CD8-positive, alpha-beta memory T cell (primary cell): ENCODE measurements at regions not wholly inside any gene's neighbourhood (a gene's known extent, or its start where the extent isn't known, plus 50 kb on each side); places are given as distances from the start of the nearest gene placed in this dataset.

Source experiments
- CTCF ChIA-PET: fragments of 350-600 bp; sonication (Branson Sonifier 250); formaldehyde crosslinking; loops from one replicate; lab custom pipeline; 2021; ENCODE audit warnings: antibody characterized with exemption; lab: Charles Lee
- POLR2A ChIA-PET: fragments of 350-600 bp; sonication (Branson Sonifier 250); formaldehyde crosslinking; loops from one replicate; lab custom pipeline; 2021; ENCODE audit warnings: antibody characterized with exemption; lab: Charles Lee
- DNase-seq, 5 donors: peaks; one replicate each; pipeline versions ENCODE4 v3.0.0 to v3.0.0-alpha.2; 2020 to 2022; ENCODE audit warnings: mixed read lengths in 1 of 5
- H3K27ac ChIP-seq: one replicate; pipeline ENCODE4 v1.7.0; 2013; ENCODE audit warnings: low read depth, mild to moderate bottlenecking, low read length, moderate library complexity
- H3K27me3 ChIP-seq: 2 replicates; pipeline ENCODE4 v1.7.0; 2013; ENCODE audit warnings: low read length, mild to moderate bottlenecking; ENCODE audit not compliant: insufficient read depth, poor library complexity, severe bottlenecking
- H3K36me3 ChIP-seq: 2 replicates; pipeline ENCODE4 v1.7.0; 2013; ENCODE audit warnings: mild to moderate bottlenecking, low read length, moderate library complexity; ENCODE audit not compliant: insufficient read depth
- H3K4me1 ChIP-seq: 2 replicates; pipeline ENCODE4 v1.7.0; 2013; ENCODE audit warnings: mild to moderate bottlenecking, low read length, moderate library complexity; ENCODE audit not compliant: insufficient read depth
- H3K4me3 ChIP-seq: 2 replicates; pipeline ENCODE4 v1.7.0; 2013; ENCODE audit warnings: mild to moderate bottlenecking, low read length
- H3K9me3 ChIP-seq: 2 replicates; pipeline ENCODE4 v1.7.0; 2013; ENCODE audit warnings: mild to moderate bottlenecking, low read length
- H3K27ac Mint-ChIP-seq, 8 donors: one replicate each; pipeline ENCODE4 v1.8.0; 2020 to 2021; ENCODE audit warnings: mixed read lengths in 8 of 8, mild to moderate bottlenecking in 6 of 8, inconsistent platforms in 3 of 8, moderate library complexity in 3 of 8
- H3K27me3 Mint-ChIP-seq, 2 donors: one replicate each; pipeline ENCODE4 v1.8.0; 2020 to 2021; ENCODE audit warnings: mixed read lengths in 2 of 2, mild to moderate bottlenecking in 1 of 2, moderate library complexity in 1 of 2
- H3K36me3 Mint-ChIP-seq, 3 donors: one replicate each; pipeline ENCODE4 v1.8.0; 2020 to 2021; ENCODE audit warnings: mixed read lengths in 3 of 3, inconsistent platforms in 1 of 3, mild to moderate bottlenecking in 1 of 3
- H3K4me1 Mint-ChIP-seq, 3 donors: one replicate each; pipeline ENCODE4 v1.8.0; 2020 to 2021; ENCODE audit warnings: mixed read lengths in 3 of 3, inconsistent platforms in 1 of 3, mild to moderate bottlenecking in 1 of 3
- H3K4me3 Mint-ChIP-seq, 7 donors: one replicate each; pipeline ENCODE4 v1.8.0; 2020 to 2021; ENCODE audit warnings: mixed read lengths in 7 of 7, mild to moderate bottlenecking in 6 of 7, moderate library complexity in 4 of 7, inconsistent platforms in 2 of 7
- H3K9me3 Mint-ChIP-seq, 5 donors: one replicate each; pipeline ENCODE4 v1.8.0; 2020 to 2022; ENCODE audit warnings: mixed read lengths in 5 of 5, mild to moderate bottlenecking in 3 of 5, moderate library complexity in 2 of 5, inconsistent platforms in 1 of 5

DNA sequence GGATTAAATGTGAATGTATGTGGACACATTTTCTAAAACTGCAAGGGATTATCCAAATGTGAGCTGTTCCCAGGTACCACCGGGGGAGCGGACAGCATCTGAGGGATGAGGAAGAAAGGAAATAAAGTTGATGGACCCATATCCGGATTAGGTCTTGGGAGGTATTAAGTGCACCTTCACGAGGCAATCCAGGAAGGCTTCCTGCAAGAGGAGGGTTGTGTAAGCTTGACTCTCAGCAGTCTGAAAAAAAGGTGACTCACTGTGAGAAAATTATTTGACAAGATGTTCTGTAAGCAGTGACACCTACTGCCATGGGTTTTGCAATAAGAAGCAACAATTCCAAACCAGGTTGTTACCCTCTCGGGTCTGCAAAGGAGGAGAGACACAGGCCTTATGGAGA, 55.0 kb upstream of the LRFN2 start:
- H3K36me3 ChIP-seq: no peaks in the 10 kb centered on the region
- POLR2A ChIA-PET: no interaction called here
- no peaks in the 10 kb centered on the region for H3K27me3 ChIP-seq
- Mint-ChIP-seq H3K27ac (no peak overlapping the region), H3K4me3 (no peak overlapping the region), H3K36me3 (no peaks in the 10 kb centered on the region), H3K4me1 (peaks cover 5 to 11% (median 6%) of the 10 kb centered on the region in 3 donors), H3K27me3 (peaks cover 5 to 22% of the 10 kb centered on the region in 2 donors), H3K9me3 (peaks cover 0 to 2% (median 0%) of the 10 kb centered on the region in 5 donors)
- DNase-seq: no peak
- H3K9me3 ChIP-seq: no peaks in the 10 kb centered on the region
- peaks cover 15% of the 10 kb centered on the region for H3K4me1 ChIP-seq
- CTCF ChIA-PET: no interaction called here
- H3K27ac ChIP-seq: no peak overlapping the region
- H3K4me3 ChIP-seq: no peak overlapping the region

DNA sequence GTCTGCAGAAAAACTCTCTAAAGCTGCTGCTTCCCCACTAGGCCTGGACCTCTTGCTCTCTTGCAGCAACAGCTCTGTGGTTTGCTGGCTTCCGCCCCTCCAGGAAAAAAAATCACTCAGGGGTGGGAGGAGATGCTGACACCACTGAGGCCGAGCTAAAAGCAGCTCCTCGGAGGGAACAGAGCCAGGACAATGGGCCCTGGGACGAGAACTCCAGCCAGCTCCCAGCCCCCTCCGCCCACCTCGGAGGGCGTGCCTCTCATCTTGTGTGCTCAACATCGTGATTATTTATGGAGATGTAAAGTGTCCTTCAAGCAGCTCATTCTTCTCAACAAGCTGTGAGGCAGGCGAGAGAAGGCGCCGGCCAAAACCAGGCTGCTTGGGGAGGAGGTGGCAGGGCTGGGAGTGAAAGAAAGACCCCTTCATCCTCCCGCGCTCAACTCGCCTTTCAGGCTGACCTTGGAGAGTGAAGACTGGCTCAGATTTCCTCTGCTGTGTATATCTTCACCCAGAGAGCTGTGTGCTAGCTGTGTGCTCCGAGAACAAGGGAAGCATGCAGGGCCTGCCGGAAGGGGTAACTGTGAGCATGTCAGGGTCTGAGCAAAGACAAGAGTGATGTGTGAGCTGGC, 53.5 kb upstream of the LRFN2 start:
- POLR2A ChIA-PET: no interaction called here
- H3K27ac Mint-ChIP-seq: peak overlapping the region in 2 of 8 donors; percentile 8 to 45
- H3K36me3 ChIP-seq: no peaks in the 10 kb centered on the region
- DNase-seq: peak in 1 of 5 donors; percentile 18
- H3K4me3 ChIP-seq: no peak overlapping the region
- H3K9me3 Mint-ChIP-seq: peaks cover 0 to 2% (median 0%) of the 10 kb centered on the region in 5 donors
- H3K27me3 Mint-ChIP-seq: peaks cover 3 to 17% of the 10 kb centered on the region in 2 donors
- no peaks in the 10 kb centered on the region for H3K36me3 Mint-ChIP-seq
- H3K4me1 Mint-ChIP-seq: peaks cover 5 to 11% (median 6%) of the 10 kb centered on the region in 3 donors
- H3K9me3 ChIP-seq: no peaks in the 10 kb centered on the region
- H3K27ac ChIP-seq: no peak overlapping the region
- H3K4me3 Mint-ChIP-seq: peak overlapping the region in 1 of 7 donors; percentile 24
- H3K4me1 ChIP-seq: peaks cover 15% of the 10 kb centered on the region
- CTCF ChIA-PET: no interaction called here
- no peaks in the 10 kb centered on the region for H3K27me3 ChIP-seq
